ENCODE measurements at regions not wholly inside any gene's neighbourhood (a gene's known extent, or its start where the extent isn't known, plus 50 kb on each side); places are given as distances from the start of the nearest gene placed in this dataset.

- H3K4me3 ChIP-seq (ENCODE audit: low read depth, low read length): no peak overlapping the region
- no peak for TF ChIP-seq CTCF (IDR thresholded peaks at IDR 0.05; ENCODE audit: low read depth, low read length)
These were observed 431.6 kb upstream of the VRK2 start for GRCh38 chr2:57614988-57615387.

- no peak overlapping the region for H3K4me3 ChIP-seq (ENCODE audit: low read depth, low read length)
- no peak for TF ChIP-seq CTCF (IDR thresholded peaks at IDR 0.05; ENCODE audit: low read depth, low read length)
These were observed 430.6 kb upstream of the VRK2 start for GRCh38 chr2:57615855-57616556.

- no peak for TF ChIP-seq CTCF (IDR thresholded peaks at IDR 0.05; ENCODE audit: low read depth, low read length)
- no peak overlapping the region for H3K4me3 ChIP-seq (ENCODE audit: low read depth, low read length)
These were observed 429.3 kb upstream of the VRK2 start for GRCh38 chr2:57617318-57617717.

GRCh38 chr2:57621122-57621663, 425.4 kb upstream of the VRK2 start:
- no peak overlapping the region for H3K4me3 ChIP-seq (ENCODE audit: low read depth, low read length)
- TF ChIP-seq CTCF (IDR thresholded peaks at IDR 0.05; ENCODE audit: low read depth, low read length): no peak

- TF ChIP-seq CTCF (IDR thresholded peaks at IDR 0.05; ENCODE audit: low read depth, low read length): no peak
- H3K4me3 ChIP-seq (ENCODE audit: low read depth, low read length): no peak overlapping the region
These were observed 424.6 kb upstream of the VRK2 start for GRCh38 chr2:57622009-57622408.

GRCh38 chr2:57656198-57656597, 390.4 kb upstream of the VRK2 start:
- TF ChIP-seq CTCF (IDR thresholded peaks at IDR 0.05; ENCODE audit: low read depth, low read length): no peak

GRCh38 chr2:57669570-57669969, 377.0 kb upstream of the VRK2 start:
- TF ChIP-seq CTCF (IDR thresholded peaks at IDR 0.05; ENCODE audit: low read depth, low read length): no peak

More at GRCh38 chr2:57656198-57656597, 390.4 kb upstream of the VRK2 start:
- no peak overlapping the region for H3K4me3 ChIP-seq (ENCODE audit: low read depth, low read length)

More at GRCh38 chr2:57669570-57669969, 377.0 kb upstream of the VRK2 start:
- H3K4me3 ChIP-seq (ENCODE audit: low read depth, low read length): no peak overlapping the region
